Trophoblast cell (in vitro differentiated cells and primary cell): ENCODE measurements at regions not wholly inside any gene's neighbourhood (a gene's known extent, or its start where the extent isn't known, plus 50 kb on each side); places are given as distances from the start of the nearest gene placed in this dataset.

ENCODE experiments used
- DNase-seq, 2 donors: peaks; one replicate each; pipeline ENCODE4 v3.0.0-alpha.2; 2016
- H2AFZ ChIP-seq: 2 replicates; pipeline ENCODE4 v1.6.1; 2013; ENCODE audit warnings: low read length, moderate library complexity, mild to moderate bottlenecking; ENCODE audit not compliant: insufficient read depth, poor library complexity
- H2AK5ac ChIP-seq: 2 replicates; pipeline ENCODE4 v1.6.1; 2013; ENCODE audit warnings: mild to moderate bottlenecking, low read length
- H2BK120ac ChIP-seq: 2 replicates; pipeline ENCODE4 v1.6.1; 2013; ENCODE audit warnings: low read length, mild to moderate bottlenecking, moderate library complexity; ENCODE audit not compliant: insufficient read depth, poor library complexity
- H2BK12ac ChIP-seq: 2 replicates; pipeline ENCODE4 v1.6.1; 2013; ENCODE audit warnings: mild to moderate bottlenecking, low read length, moderate library complexity
- H2BK5ac ChIP-seq: 2 replicates; pipeline ENCODE4 v1.6.1; 2013; ENCODE audit warnings: low read length, low read depth, moderate library complexity, mild to moderate bottlenecking; ENCODE audit not compliant: poor library complexity
- H3K14ac ChIP-seq: 2 replicates; pipeline ENCODE4 v1.6.1; 2013; ENCODE audit warnings: mild to moderate bottlenecking, low read length
- H3K18ac ChIP-seq: 2 replicates; pipeline ENCODE4 v1.6.1; 2013; ENCODE audit warnings: mild to moderate bottlenecking, low read length
- H3K23ac ChIP-seq: 2 replicates; pipeline ENCODE4 v1.6.1; 2013; ENCODE audit warnings: low read length
- H3K27ac ChIP-seq: 2 replicates; pipeline ENCODE4 v1.5.1; 2013; ENCODE audit warnings: low read depth, mild to moderate bottlenecking, inconsistent platforms, low read length, moderate library complexity
- H3K27me3 ChIP-seq: 2 replicates; pipeline ENCODE4 v1.6.1; 2013; ENCODE audit warnings: inconsistent platforms, mild to moderate bottlenecking, low read length, moderate library complexity; ENCODE audit not compliant: insufficient read depth
- H3K36me3 ChIP-seq, 2 experiments: 1 replicate in 1 of 2; 2 replicates in 1 of 2; pipeline ENCODE4 v1.6.1; 2013; ENCODE audit warnings: low read length in 2 of 2, mild to moderate bottlenecking in 2 of 2, moderate library complexity in 1 of 2; ENCODE audit not compliant: insufficient read depth in 2 of 2, control insufficient read depth in 1 of 2
- H3K4ac ChIP-seq: 2 replicates; pipeline ENCODE4 v1.6.1; 2013; ENCODE audit warnings: low read depth, mild to moderate bottlenecking, low read length, moderate library complexity
- H3K4me1 ChIP-seq, 2 experiments: 1 replicate in 1 of 2; 2 replicates in 1 of 2; pipeline ENCODE4 v1.6.1; 2013; ENCODE audit warnings: low read length in 2 of 2, mild to moderate bottlenecking in 2 of 2, moderate library complexity in 1 of 2; ENCODE audit not compliant: insufficient read depth in 2 of 2, control insufficient read depth in 1 of 2
- H3K4me2 ChIP-seq: 2 replicates; pipeline ENCODE4 v1.6.1; 2013; ENCODE audit warnings: inconsistent platforms, mild to moderate bottlenecking, low read length, moderate library complexity
- H3K4me3 ChIP-seq: 2 replicates; pipeline ENCODE4 v1.5.1; 2013; ENCODE audit warnings: mild to moderate bottlenecking, low read depth, low read length, inconsistent platforms
- H3K79me1 ChIP-seq: one replicate; pipeline ENCODE4 v1.6.1; 2013; ENCODE audit warnings: low read length
- H3K79me2 ChIP-seq: 2 replicates; pipeline ENCODE4 v1.6.1; 2013; ENCODE audit warnings: low read length, mild to moderate bottlenecking; ENCODE audit not compliant: control insufficient read depth, insufficient read depth, poor library complexity
- H3K9ac ChIP-seq: 2 replicates; pipeline ENCODE4 v1.6.1; 2013; ENCODE audit warnings: mild to moderate bottlenecking, low read length
- H3K9me3 ChIP-seq: 2 replicates; pipeline ENCODE4 v1.6.1; 2013; ENCODE audit warnings: low read depth, mild to moderate bottlenecking, control low read depth, inconsistent platforms, low read length; ENCODE audit not compliant: insufficient read depth
- H4K12ac ChIP-seq: 2 replicates; pipeline ENCODE4 v1.6.1; 2013; ENCODE audit warnings: low read depth, mild to moderate bottlenecking, low read length, moderate library complexity
- H4K8ac ChIP-seq: 2 replicates; pipeline ENCODE4 v1.6.1; 2013; ENCODE audit warnings: low read depth, mild to moderate bottlenecking, low read length, moderate library complexity
- H4K91ac ChIP-seq: one replicate; pipeline ENCODE4 v1.6.1; 2013; ENCODE audit warnings: low read depth, mild to moderate bottlenecking, low read length, moderate library complexity
- WGBS: extraction: QIAGEN DNeasy Blood & Tissue Kit; methylation state at CpG from one replicate; pipeline ENCODE4 v1.1.7; 2013; ENCODE audit warnings: missing lambda C conversion rate; ENCODE audit not compliant: insufficient read length, insufficient coverage; ENCODE audit errors: extremely low coverage; 5-methylcytosine and 5-hydroxymethylcytosine counted together

DNA sequence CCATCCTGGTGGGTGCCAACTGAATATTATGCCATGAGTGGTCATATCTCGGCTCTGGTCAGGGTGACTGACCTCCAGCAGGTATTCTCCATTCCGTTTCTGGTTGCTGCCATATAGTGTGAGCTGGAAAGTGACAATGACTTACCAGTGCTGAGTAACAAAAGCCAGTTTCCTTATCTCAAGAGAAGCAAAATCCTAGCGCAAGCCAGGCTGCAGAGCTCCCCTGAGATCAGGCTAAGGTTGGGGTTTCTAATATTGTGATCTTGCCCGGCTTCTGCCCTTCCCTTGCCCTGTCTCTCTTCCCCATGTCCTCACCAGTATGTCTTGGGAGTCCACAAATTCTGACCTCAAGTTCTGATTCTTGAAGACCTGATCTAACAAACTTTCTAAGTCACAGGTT is 271.3 kb upstream of the SPTLC3 start:
- H2BK12ac ChIP-seq: no peak overlapping the region
- no peak overlapping the region for H4K12ac ChIP-seq
- peaks cover 0 to 2% of the 10 kb centered on the region in 2 experiments for H3K4me1 ChIP-seq
- no peaks in the 10 kb centered on the region for H3K79me2 ChIP-seq
- no peak overlapping the region for H3K4me2 ChIP-seq
- no peak overlapping the region for H2AK5ac ChIP-seq
- H3K79me1 ChIP-seq: no peaks in the 10 kb centered on the region
- no peak overlapping the region for H3K23ac ChIP-seq
- no CpG with 5 or more reads among the region's 4 CpGs for WGBS
- H2BK5ac ChIP-seq: no peak overlapping the region
- no peak overlapping the region for H3K9ac ChIP-seq
- no peaks in the 10 kb centered on the region for H3K36me3 ChIP-seq
- H4K8ac ChIP-seq: no peak overlapping the region
- H2AFZ ChIP-seq: no peak overlapping the region
- H3K18ac ChIP-seq: no peak overlapping the region
- H3K4ac ChIP-seq: no peak overlapping the region
- no peak overlapping the region for H3K27ac ChIP-seq
- no peak overlapping the region for H4K91ac ChIP-seq
- no peak overlapping the region for H3K14ac ChIP-seq
- DNase-seq: no peak
- no peak overlapping the region for H3K4me3 ChIP-seq
- H3K9me3 ChIP-seq: no peaks in the 10 kb centered on the region
- no peak overlapping the region for H2BK120ac ChIP-seq
- H3K27me3 ChIP-seq: no peaks in the 10 kb centered on the region

- Histone ChIP-seq H4K8ac (no peak overlapping the region), H2AK5ac (no peak overlapping the region), H2AFZ (no peak overlapping the region), H3K4me3 (no peak overlapping the region), H4K12ac (no peak overlapping the region), H3K4ac (no peak overlapping the region), H3K79me1 (no peaks in the 10 kb centered on the region), H2BK5ac (no peak overlapping the region), H3K36me3 (no peaks in the 10 kb centered on the region), H3K79me2 (no peaks in the 10 kb centered on the region), H3K27me3 (no peaks in the 10 kb centered on the region), H4K91ac (no peak overlapping the region), H2BK12ac (no peak overlapping the region), H3K9ac (no peak overlapping the region), H2BK120ac (no peak overlapping the region), H3K27ac (no peak overlapping the region), H3K9me3 (no peaks in the 10 kb centered on the region), H3K23ac (no peak overlapping the region), H3K4me2 (no peak overlapping the region), H3K4me1 (peaks cover 0 to 2% of the 10 kb centered on the region in 2 experiments), H3K14ac (no peak overlapping the region), H3K18ac (no peak overlapping the region)
- no CpG with 5 or more reads among the region's 2 CpGs for WGBS
- DNase-seq: no peak
These were observed 270.9 kb upstream of the SPTLC3 start for GRCh38 chr20:12737900-12738299.

GRCh38 chr20:12740647-12741046 is 268.1 kb upstream of the SPTLC3 start:
- no peak overlapping the region for H4K8ac ChIP-seq
- H3K4me3 ChIP-seq: no peak overlapping the region
- no peak overlapping the region for H4K12ac ChIP-seq
- no peak overlapping the region for H4K91ac ChIP-seq
- H3K9ac ChIP-seq: no peak overlapping the region
- no peak overlapping the region for H3K14ac ChIP-seq
- H3K23ac ChIP-seq: no peak overlapping the region
- H2AK5ac ChIP-seq: no peak overlapping the region
- H3K9me3 ChIP-seq: no peaks in the 10 kb centered on the region
- no peaks in the 10 kb centered on the region for H3K27me3 ChIP-seq
- no peak overlapping the region for H2BK5ac ChIP-seq
- no peak overlapping the region for H2BK120ac ChIP-seq
- H3K79me1 ChIP-seq: no peaks in the 10 kb centered on the region
- H3K18ac ChIP-seq: no peak overlapping the region
- no peak overlapping the region for H3K27ac ChIP-seq
- H3K4me1 ChIP-seq: peaks cover 0 to 2% of the 10 kb centered on the region in 2 experiments
- no peak overlapping the region for H2BK12ac ChIP-seq
- WGBS: no CpG with 5 or more reads among the region's 5 CpGs
- no peak overlapping the region for H3K4ac ChIP-seq
- H3K79me2 ChIP-seq: no peaks in the 10 kb centered on the region
- H3K36me3 ChIP-seq: no peaks in the 10 kb centered on the region
- DNase-seq: no peak
- no peak overlapping the region for H3K4me2 ChIP-seq
- H2AFZ ChIP-seq: no peak overlapping the region

- Histone ChIP-seq H3K4me1 (no peaks in the 10 kb centered on the region), H2AFZ (no peak overlapping the region), H4K8ac (no peak overlapping the region), H3K36me3 (no peaks in the 10 kb centered on the region), H2BK5ac (no peak overlapping the region), H3K18ac (no peak overlapping the region), H3K14ac (no peak overlapping the region), H3K4ac (no peak overlapping the region), H2BK120ac (no peak overlapping the region), H3K4me2 (no peak overlapping the region), H3K27ac (no peak overlapping the region), H2BK12ac (no peak overlapping the region), H2AK5ac (no peak overlapping the region), H3K79me1 (no peaks in the 10 kb centered on the region), H3K9ac (no peak overlapping the region), H4K91ac (no peak overlapping the region), H3K79me2 (no peaks in the 10 kb centered on the region), H4K12ac (no peak overlapping the region), H3K27me3 (no peaks in the 10 kb centered on the region), H3K23ac (no peak overlapping the region), H3K9me3 (no peaks in the 10 kb centered on the region), H3K4me3 (no peak overlapping the region)
- no CpG with 5 or more reads among the region's 2 CpGs for WGBS
- DNase-seq: no peak
These were observed 264.7 kb upstream of the SPTLC3 start for GRCh38 chr20:12744037-12744436.
